ENCODE measurements at regions not wholly inside any gene's neighbourhood (a gene's known extent, or its start where the extent isn't known, plus 50 kb on each side); places are given as distances from the start of the nearest gene placed in this dataset.

- ChIA-PET RAD21 (ENCODE audit: low non-redundant PET in 1 of 2, low total read pairs in 2 of 2, uncharacterized antibody in 2 of 2, unreplicated experiment in 2 of 2) (no interaction called here), POLR2A (no interaction called here), CTCF (interaction anchor here (2.2 kb wide), 1 partner anchor 375 kb away, joined by 5 read pairs; no protein-coding TSS in a partner anchor)
- Histone ChIP-seq H3K27ac (ENCODE audit: low read depth, low read length) (no peak overlapping the region), H3K9me3 (ENCODE audit: control insufficient read depth in 1 of 2, insufficient read depth in 1 of 2, low read depth in 1 of 2, low read length in 2 of 2) (no peaks in the 10 kb centered on the region), H3K9ac (ENCODE audit: low read length) (no peak overlapping the region), H3K4me3 (replicated peaks in 1 of 2; ENCODE audit: low read depth in 1 of 2, low read length in 2 of 2) (no peak overlapping the region), H3K36me3 (ENCODE audit: control insufficient read depth in 1 of 2, insufficient read depth in 2 of 2, low read length in 2 of 2) (no peaks in the 10 kb centered on the region), H3K4me2 (ENCODE audit: low read length) (no peak overlapping the region), H3K9me2 (ENCODE audit: insufficient read depth) (no peaks in the 10 kb centered on the region), H3K4me1 (ENCODE audit: control insufficient read depth in 1 of 2, insufficient read depth in 2 of 2, low read length in 2 of 2) (peaks cover 0 to 4% of the 10 kb centered on the region in 2 experiments; a peak in 2 of 4 replicates), H3K27me3 (ENCODE audit: insufficient read depth, low read length) (peaks cover 20% of the 10 kb centered on the region), H3K79me2 (ENCODE audit: insufficient read depth, low read length) (no peaks in the 10 kb centered on the region), H2AFZ (ENCODE audit: low read depth, low read length, poor library complexity, severe bottlenecking) (no peak overlapping the region), H4K20me1 (ENCODE audit: insufficient read depth) (no peaks in the 10 kb centered on the region)
- no TSS peak for BruUV-seq (replicated peaks)
- no peak for ATAC-seq
- DNase-seq (ENCODE audit: low read depth, low spot score) = no peak
- TF ChIP-seq FOSL1 (IDR thresholded peaks at IDR 0.05; ENCODE audit: low read depth) (no peak), ZFX (IDR thresholded peaks at IDR 0.05) (no peak), JUND (IDR thresholded peaks at IDR 0.05) (no peak), SP1 (IDR thresholded peaks at IDR 0.05; ENCODE audit: low read depth) (no peak), ZBTB33 (IDR thresholded peaks at IDR 0.05; ENCODE audit: extremely low read depth, insufficient replicate concordance, low read length) (no peak), ATF3 (IDR thresholded peaks at IDR 0.05) (no peak), ELF1 (IDR thresholded peaks at IDR 0.05; ENCODE audit: borderline replicate concordance, low read depth) (no peak), CBX3 (IDR thresholded peaks at IDR 0.05; ENCODE audit: low read depth) (no peak), SIN3A (IDR thresholded peaks at IDR 0.05; ENCODE audit: low read depth) (no peak), ZNF274 (IDR thresholded peaks at IDR 0.05; ENCODE audit: low read depth, low read length) (no peak), POLR2AphosphoS5 (IDR thresholded peaks at IDR 0.05; ENCODE audit: low read depth, low read length) (no peak), EGR1 (IDR thresholded peaks at IDR 0.05; ENCODE audit: low read depth) (no peak), RAD21 (IDR thresholded peaks at IDR 0.05; ENCODE audit: low read depth) (no peak), TCF7L2 (IDR thresholded peaks at IDR 0.05; ENCODE audit: borderline replicate concordance, extremely low read depth, insufficient read depth, insufficient read length) (no peak), CEBPB (IDR thresholded peaks at IDR 0.05; ENCODE audit: low read depth) (no peak), MAX (IDR thresholded peaks at IDR 0.05) (no peak)
- intact Hi-C loops (cut with micrococcal nuclease) = no loop called here
Observed at GRCh38 chr14:34223373-34224148, 238.5 kb downstream of the SPTSSA start.

All from HCT116 (cell line).